GM19043 (cell line): ENCODE measurements at regions not wholly inside any gene's neighbourhood (a gene's known extent, or its start where the extent isn't known, plus 50 kb on each side); places are given as distances from the start of the nearest gene placed in this dataset.
"Not testable (repeated sequence)": the region's sequence is repeated elsewhere in the genome, so short reads cannot be mapped to it uniquely, and the experiment has no call there.

Experiments used
- ATAC-seq: cut with Tn5 transposase; IDR thresholded peaks from one replicate; pipeline ENCODE4 v1.9.1; 2021; ENCODE audit warnings: low read depth; ENCODE audit not compliant: unreplicated experiment

- ATAC-seq: no peak
Observed at GRCh38 chr10:2895594-2896196, 171.7 kb upstream of the PFKP start.

DNA sequence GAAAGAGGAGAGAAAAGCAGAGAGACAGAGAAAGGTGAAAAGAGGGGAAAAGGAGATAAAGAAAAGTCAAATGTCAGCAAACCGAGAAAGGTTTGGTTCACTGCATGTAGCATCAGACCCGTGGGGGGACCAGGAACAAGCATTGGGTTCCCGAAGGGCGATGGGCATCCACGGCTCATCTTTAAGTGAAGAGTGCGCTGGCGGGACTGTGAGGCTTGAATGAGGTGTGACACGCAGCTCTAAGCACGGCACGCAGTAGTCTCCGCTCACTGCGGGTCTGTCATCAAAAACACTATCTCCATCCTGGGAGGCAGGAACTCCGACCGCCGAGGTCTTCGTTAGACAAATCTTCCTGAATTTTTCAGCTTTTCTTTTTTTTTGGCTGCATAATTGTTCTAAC lies 173.4 kb upstream of the PFKP start:
- ATAC-seq: no peak

DNA sequence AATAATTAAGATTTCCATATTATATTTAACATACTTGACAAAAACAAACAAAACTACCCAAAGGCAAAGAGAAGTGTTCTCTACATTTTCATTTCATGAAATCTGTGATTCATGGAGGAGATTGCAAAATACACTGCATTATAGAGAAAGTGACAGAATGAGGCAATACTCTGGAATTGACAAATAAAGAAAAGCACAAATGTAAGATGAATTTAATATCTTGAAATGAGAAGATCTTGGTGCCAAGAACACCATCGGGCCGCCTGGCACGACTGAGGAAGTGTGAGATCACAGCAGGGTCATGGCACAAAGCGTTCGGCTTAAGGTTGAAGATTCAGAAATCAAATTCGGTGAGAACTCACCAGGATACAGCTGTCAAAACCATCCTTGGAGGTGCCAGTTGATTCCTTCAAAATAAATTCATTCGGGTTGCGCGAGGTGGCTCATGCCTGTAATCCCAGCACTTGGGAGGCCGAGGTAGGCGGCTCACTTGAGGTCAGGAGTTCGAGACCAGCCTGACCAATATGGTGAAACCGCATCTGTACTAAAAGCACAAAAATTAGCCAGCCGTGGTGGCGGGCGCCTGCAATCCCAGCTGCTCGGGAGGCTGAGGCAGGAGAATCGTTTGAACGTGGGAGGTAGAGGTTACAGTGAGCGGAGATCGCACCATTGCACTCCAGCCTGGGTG lies 174.0 kb upstream of the PFKP start:
- ATAC-seq: no peak

GRCh38 chr10:2891770-2892124 lies 175.6 kb upstream of the PFKP start:
- no peak for ATAC-seq

DNA sequence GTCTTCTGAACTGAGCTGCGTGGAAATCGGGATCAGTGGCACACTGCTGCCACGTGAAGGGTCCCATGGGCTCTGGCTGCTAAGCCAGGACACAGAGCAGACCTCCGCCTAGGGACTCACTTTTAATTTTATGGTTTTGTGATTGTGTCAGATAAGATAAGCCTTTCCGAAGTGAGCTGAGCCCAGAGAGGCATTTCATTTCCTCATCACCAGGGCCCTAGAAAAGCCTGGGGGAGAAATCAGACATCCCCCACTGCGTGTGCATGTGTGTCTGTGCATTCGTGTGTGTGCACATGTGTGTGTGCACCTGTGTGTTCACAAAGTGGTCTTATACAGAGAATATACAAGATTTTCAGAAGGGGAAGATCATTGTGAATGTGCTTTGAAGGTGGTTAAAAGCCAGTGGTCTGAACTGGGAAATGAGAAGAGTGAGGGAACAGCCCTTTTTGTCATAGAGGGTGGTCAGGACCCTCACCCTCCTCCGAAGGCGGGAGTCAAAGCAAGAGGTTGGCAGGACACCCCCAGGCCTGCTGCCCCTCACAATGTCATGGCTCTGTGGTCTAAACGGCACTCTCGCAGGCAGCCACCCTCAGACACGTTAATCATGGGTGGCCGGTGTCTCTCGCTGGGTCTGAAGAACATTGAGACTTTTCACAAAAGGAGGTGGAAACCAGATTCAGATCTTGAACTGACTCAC lies 176.1 kb upstream of the PFKP start:
- ATAC-seq: no peak

DNA sequence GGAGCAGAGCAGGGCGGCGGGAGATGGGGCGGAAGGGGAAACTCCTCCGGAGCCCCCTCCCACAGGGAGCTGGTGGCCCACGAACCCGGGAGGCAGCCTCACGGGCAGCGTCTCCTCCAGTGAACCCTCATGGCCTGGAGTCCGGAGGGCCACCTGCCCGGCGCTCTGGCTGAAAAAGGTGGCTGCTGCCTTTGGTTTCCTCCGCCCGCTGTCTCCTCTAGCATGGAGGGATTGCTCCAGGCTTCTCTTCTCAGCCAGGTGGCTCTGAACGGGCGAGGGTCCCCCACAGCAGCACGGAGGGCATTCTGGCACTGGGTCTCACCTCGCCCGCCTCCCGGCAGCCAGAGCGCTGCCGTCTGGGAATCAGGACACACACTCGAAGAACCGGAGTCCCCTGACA lies 177.3 kb upstream of the PFKP start:
- no peak for ATAC-seq

- no peak for ATAC-seq
Observed at GRCh38 chr10:2888403-2889004, 178.8 kb upstream of the PFKP start.

DNA sequence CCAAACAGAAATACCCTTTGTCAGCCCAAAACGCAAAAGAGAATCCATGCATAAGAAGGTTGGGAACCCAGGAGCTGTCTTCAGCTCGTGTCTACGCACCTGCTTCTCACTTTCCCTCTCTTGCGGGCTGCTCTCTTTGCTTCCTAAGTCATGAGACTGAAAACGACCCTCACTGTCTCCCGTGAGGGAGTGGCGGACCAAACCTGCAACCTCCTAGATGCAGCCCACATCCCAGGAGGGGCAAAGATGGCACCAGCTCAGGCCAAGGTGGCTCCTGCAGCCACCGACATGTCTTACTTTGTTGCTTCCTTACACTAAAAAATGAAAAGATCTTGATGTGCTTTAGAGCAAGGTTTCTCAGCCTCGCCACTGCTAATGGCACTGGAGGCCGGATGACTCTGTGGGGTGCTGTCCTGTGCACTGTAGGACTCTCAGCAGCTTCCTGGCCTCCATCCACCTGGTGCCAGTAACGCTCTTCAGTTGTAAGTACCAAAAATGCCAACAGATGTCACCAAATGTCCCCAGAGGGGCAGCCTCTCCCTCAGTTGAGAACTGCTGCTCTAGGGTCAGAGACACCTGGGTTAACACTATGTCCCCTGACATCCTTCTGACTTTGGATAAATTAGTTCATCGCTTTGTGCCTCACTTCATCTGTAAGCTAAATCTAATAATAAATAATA lies 179.8 kb upstream of the PFKP start:
- ATAC-seq: no peak

DNA sequence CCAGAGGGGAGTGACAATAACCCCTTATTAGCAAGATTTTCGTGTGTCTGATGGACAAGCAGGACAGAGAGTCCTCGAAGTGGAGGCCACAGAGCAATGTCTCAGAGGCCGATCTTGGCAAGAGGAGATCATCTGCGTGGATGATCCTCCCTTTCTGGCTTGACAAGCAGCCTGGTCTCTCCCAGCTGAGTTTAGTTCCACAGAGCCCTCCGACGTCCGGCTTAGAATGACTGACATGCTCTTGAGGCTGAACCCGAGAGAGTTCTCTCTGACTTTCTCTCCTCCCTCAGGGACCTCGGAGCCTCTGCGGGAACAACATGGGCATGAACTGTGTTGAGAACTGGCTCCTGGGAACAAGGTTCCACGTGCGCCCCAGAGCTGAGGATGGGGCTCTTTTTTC lies 180.7 kb upstream of the PFKP start:
- ATAC-seq: no peak

DNA sequence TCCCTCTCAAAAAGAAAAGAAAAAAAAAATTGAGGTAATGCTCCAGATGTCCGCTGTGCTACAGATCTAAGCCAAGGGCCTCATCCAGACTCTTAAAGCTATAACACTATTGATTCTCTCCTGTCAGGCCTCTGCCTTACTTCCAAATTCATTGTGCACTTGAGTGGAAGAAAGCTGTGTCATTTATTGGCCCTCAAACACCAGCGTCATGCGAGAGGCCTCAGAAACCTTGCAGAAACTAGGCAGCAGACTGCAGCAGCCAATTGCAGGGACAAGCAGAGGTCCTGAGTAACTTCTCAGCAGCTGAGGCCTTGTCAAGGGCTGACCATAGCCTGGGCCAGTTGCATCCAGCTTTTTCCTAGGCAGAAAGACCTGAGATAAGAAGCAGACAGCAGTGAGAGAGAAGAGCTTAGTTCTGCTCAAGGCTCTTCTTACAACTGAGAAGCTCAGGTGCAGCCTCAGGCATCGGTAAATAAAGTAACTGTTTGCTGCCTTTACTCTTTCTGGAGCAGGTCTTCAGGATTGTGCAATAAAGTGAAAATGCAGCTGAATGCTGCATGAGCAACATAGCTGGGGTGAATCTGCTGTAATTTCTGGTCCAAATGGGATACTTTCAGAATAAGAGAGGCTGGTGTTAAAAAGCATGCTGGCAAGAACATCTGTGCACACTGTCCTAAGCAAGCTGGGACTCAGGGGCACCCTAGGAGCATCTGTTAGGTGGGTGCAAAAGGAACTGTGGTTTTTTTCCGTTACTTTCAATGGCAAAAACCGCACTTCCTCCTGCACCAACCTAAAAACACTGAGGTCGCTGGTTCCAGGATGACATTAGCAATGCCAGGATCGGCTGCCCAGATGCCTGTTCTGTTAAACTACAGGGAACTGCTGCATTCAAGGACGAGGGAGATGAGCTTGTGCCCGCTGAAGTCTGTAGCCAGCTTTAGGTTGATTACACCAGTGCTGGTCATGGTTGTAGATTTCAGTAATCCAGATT lies 181.8 kb upstream of the PFKP start:
- ATAC-seq: no peak

GRCh38 chr10:2883983-2884540 lies 183.3 kb upstream of the PFKP start:
- ATAC-seq: not testable (repeated sequence)

GRCh38 chr10:2883238-2883637 lies 184.1 kb upstream of the PFKP start:
- no peak for ATAC-seq

- ATAC-seq: no peak
Observed at GRCh38 chr10:2882628-2883027, 184.7 kb upstream of the PFKP start.

GRCh38 chr10:2881720-2882620 lies 185.4 kb upstream of the PFKP start:
- no peak for ATAC-seq

- ATAC-seq: not testable (repeated sequence)
Observed at GRCh38 chr10:2880050-2880449, 187.3 kb upstream of the PFKP start.

- no peak for ATAC-seq
Observed at GRCh38 chr10:2878818-2879217, 188.5 kb upstream of the PFKP start.

- no peak for ATAC-seq
Observed at GRCh38 chr10:2876032-2876431, 191.3 kb upstream of the PFKP start.

- no peak for ATAC-seq
Observed at GRCh38 chr10:2874963-2875362, 192.4 kb upstream of the PFKP start.

DNA sequence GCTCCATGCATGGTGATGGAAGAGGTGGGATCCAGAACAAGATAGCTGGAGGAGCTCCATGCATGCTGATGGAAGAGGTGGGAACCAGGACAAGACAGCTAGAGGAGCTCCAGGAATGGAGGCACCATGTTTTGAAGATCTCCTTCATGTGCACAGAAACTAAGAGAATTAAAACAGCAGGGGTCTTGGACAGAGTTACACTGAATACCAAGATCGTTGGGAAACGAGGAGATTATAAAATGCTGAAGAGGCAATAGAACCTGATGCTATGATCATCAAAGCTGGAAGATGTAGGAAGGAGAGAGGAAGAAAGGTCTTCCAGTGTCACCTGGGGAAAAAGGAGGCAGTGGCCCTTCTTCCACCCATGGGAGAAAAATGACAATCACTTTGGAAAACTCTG lies 193.6 kb upstream of the PFKP start:
- ATAC-seq: no peak
